Keratinocyte (primary cell): ENCODE measurements at regions not wholly inside any gene's neighbourhood (a gene's known extent, or its start where the extent isn't known, plus 50 kb on each side); places are given as distances from the start of the nearest gene placed in this dataset.

Experiments used
- CTCF ChIP-seq, 3 experiments: IDR thresholded peaks in 1 of 3; conservative IDR thresholded peaks in 1 of 3; optimal IDR thresholded peaks in 1 of 3; 2 replicates in 2 of 3; 3 replicates in 1 of 3; pipeline versions ENCODE3 to v1.5.1; 2011; ENCODE audit warnings: low read length in 3 of 3, mild to moderate bottlenecking in 3 of 3, moderate library complexity in 2 of 3, control low read depth in 1 of 3, inconsistent platforms in 1 of 3; ENCODE audit not compliant: insufficient read depth in 2 of 3; ENCODE audit errors: extremely low read depth in 1 of 3
- EZH2 ChIP-seq: IDR thresholded peaks from one replicate; pipeline ENCODE4 v1.6.1; 2012; ENCODE audit warnings: inconsistent platforms, mild to moderate bottlenecking, low read length, moderate library complexity

GRCh38 chr5:98498028-98498427 is 275.4 kb upstream of the RGMB start:
- TF ChIP-seq CTCF (optimal IDR thresholded peaks at IDR 0.05 in 1 of 3, IDR thresholded peaks at IDR 0.05 in 1 of 3, conservative IDR thresholded peaks at IDR 0.05 in 1 of 3; ENCODE audit: extremely low read depth in 1 of 3, insufficient read depth in 2 of 3, low read length in 3 of 3) = no peak
- no peak for TF ChIP-seq EZH2
